Suprapubic skin (tissue), 4 donors: ENCODE measurements at regions not wholly inside any gene's neighbourhood (a gene's known extent, or its start where the extent isn't known, plus 50 kb on each side); places are given as distances from the start of the nearest gene placed in this dataset.

Experiments
- DNase-seq, 2 donors: peaks; one replicate each; pipeline ENCODE4 v3.0.0-alpha.2; 2019; ENCODE audit warnings: low spot score in 2 of 2
- H3K27ac ChIP-seq: fragments of 200-600 bp; sonication (generic); one replicate; pipeline ENCODE4 v1.5.1; 2019
- H3K27me3 ChIP-seq: fragments of 200-600 bp; sonication (generic); one replicate; pipeline ENCODE4 v1.5.1; 2019
- H3K36me3 ChIP-seq: fragments of 200-600 bp; sonication (generic); one replicate; pipeline ENCODE4 v1.5.1; 2019
- H3K4me1 ChIP-seq: fragments of 200-600 bp; sonication (generic); one replicate; pipeline ENCODE4 v1.5.1; 2019
- H3K4me3 ChIP-seq: fragments of 200-600 bp; sonication (generic); one replicate; pipeline ENCODE4 v1.5.1; 2019; ENCODE audit warnings: mild to moderate bottlenecking
- H3K9me3 ChIP-seq: fragments of 200-600 bp; sonication (generic); one replicate; pipeline ENCODE4 v1.5.1; 2019
- CTCF ChIP-seq, 2 donors: fragments of 200-600 bp in 1 of 2; fragments of 450-650 bp in 1 of 2; sonication (generic) in 1 of 2; IDR thresholded peaks; one replicate each; pipeline ENCODE4 v1.5.1; 2016 to 2019; ENCODE audit warnings: antibody characterized with exemption in 2 of 2, mild to moderate bottlenecking in 1 of 2, moderate library complexity in 1 of 2
- EP300 ChIP-seq: sonication (generic); formaldehyde crosslinking; IDR thresholded peaks from one replicate; pipeline ENCODE4 v1.6.1; 2017; ENCODE audit warnings: antibody characterized with exemption
- POLR2A ChIP-seq, 2 donors: fragments of 450-650 bp; IDR thresholded peaks; one replicate each; pipeline ENCODE4 v1.6.1; 2017; ENCODE audit warnings: antibody characterized with exemption in 2 of 2, mild to moderate bottlenecking in 2 of 2, moderate library complexity in 2 of 2
- POLR2AphosphoS5 ChIP-seq, 3 donors: sonication (generic); formaldehyde crosslinking; IDR thresholded peaks; one replicate each; pipeline ENCODE4 v1.6.1; 2017; ENCODE audit warnings: antibody characterized with exemption in 3 of 3
- WGBS: methylation state at CpG from one replicate; pipeline ENCODE4 v1.1.5; 2018; 5-methylcytosine and 5-hydroxymethylcytosine counted together

- H3K4me1 ChIP-seq: no peaks in the 10 kb centered on the region
- H3K4me3 ChIP-seq: no peak overlapping the region
- H3K27me3 ChIP-seq: no peaks in the 10 kb centered on the region
- TF ChIP-seq CTCF (IDR thresholded peaks at IDR 0.05) (no peak), EP300 (no peak), POLR2AphosphoS5 (IDR thresholded peaks at IDR 0.05) (no peak), POLR2A (IDR thresholded peaks at IDR 0.05) (no peak)
- H3K36me3 ChIP-seq: no peaks in the 10 kb centered on the region
- no peak for DNase-seq
- 57% methylated on average over 1 of the region's 1 CpG for WGBS
- no peaks in the 10 kb centered on the region for H3K9me3 ChIP-seq
- H3K27ac ChIP-seq: no peak overlapping the region
These were observed 99.0 kb upstream of the PHF14 start for GRCh38 chr7:10874666-10875065.

GRCh38 chr7:10875080-10875479, 98.6 kb upstream of the PHF14 start:
- no peak for TF ChIP-seq EP300
- no peak for TF ChIP-seq POLR2A (IDR thresholded peaks at IDR 0.05)
- no peak for TF ChIP-seq POLR2AphosphoS5 (IDR thresholded peaks at IDR 0.05)
- no peak for TF ChIP-seq CTCF (IDR thresholded peaks at IDR 0.05)
- Histone ChIP-seq H3K4me1 (no peaks in the 10 kb centered on the region), H3K4me3 (no peak overlapping the region), H3K27me3 (no peaks in the 10 kb centered on the region), H3K9me3 (no peaks in the 10 kb centered on the region), H3K27ac (no peak overlapping the region), H3K36me3 (no peaks in the 10 kb centered on the region)
- WGBS: 95% methylated on average over 2 of the region's 2 CpGs
- no peak for DNase-seq

- H3K27me3 ChIP-seq: no peaks in the 10 kb centered on the region
- H3K9me3 ChIP-seq: no peaks in the 10 kb centered on the region
- no peaks in the 10 kb centered on the region for H3K4me1 ChIP-seq
- 79% methylated on average over 7 of the region's 7 CpGs for WGBS
- H3K27ac ChIP-seq: no peak overlapping the region
- no peaks in the 10 kb centered on the region for H3K36me3 ChIP-seq
- H3K4me3 ChIP-seq: no peak overlapping the region
- DNase-seq: no peak
- TF ChIP-seq POLR2AphosphoS5 (IDR thresholded peaks at IDR 0.05) (no peak), POLR2A (IDR thresholded peaks at IDR 0.05) (no peak), EP300 (no peak), CTCF (IDR thresholded peaks at IDR 0.05) (no peak)
These were observed 84.8 kb upstream of the PHF14 start for GRCh38 chr7:10888861-10889260.

- no peaks in the 10 kb centered on the region for H3K9me3 ChIP-seq
- no peaks in the 10 kb centered on the region for H3K27me3 ChIP-seq
- no peaks in the 10 kb centered on the region for H3K4me1 ChIP-seq
- no peaks in the 10 kb centered on the region for H3K36me3 ChIP-seq
- DNase-seq: no peak
- 64% methylated on average over 10 of the region's 10 CpGs for WGBS
- H3K27ac ChIP-seq: no peak overlapping the region
- no peak overlapping the region for H3K4me3 ChIP-seq
- TF ChIP-seq CTCF (IDR thresholded peaks at IDR 0.05) (peak; percentile 19 to 57), POLR2A (IDR thresholded peaks at IDR 0.05) (no peak)
These were observed 84.3 kb upstream of the PHF14 start for GRCh38 chr7:10889266-10889898.

- Histone ChIP-seq H3K4me1 (no peaks in the 10 kb centered on the region), H3K27me3 (no peaks in the 10 kb centered on the region), H3K4me3 (no peak overlapping the region), H3K27ac (no peak overlapping the region), H3K9me3 (no peaks in the 10 kb centered on the region), H3K36me3 (no peaks in the 10 kb centered on the region)
- TF ChIP-seq CTCF (IDR thresholded peaks at IDR 0.05) (no peak), POLR2A (IDR thresholded peaks at IDR 0.05) (no peak), POLR2AphosphoS5 (IDR thresholded peaks at IDR 0.05) (no peak), EP300 (no peak)
- 44% methylated on average over 9 of the region's 9 CpGs for WGBS
- DNase-seq: no peak
These were observed 65.1 kb upstream of the PHF14 start for GRCh38 chr7:10908600-10908999.
